DOHH2 (cell line): ENCODE measurements at regions not wholly inside any gene's neighbourhood (a gene's known extent, or its start where the extent isn't known, plus 50 kb on each side); places are given as distances from the start of the nearest gene placed in this dataset.

Experiments
- H3F3A ChIP-seq: fragments of 200-600 bp; sonication (generic), shearing (Covaris generic); 2 replicates; pipeline ENCODE4 v1.6.0; 2016; ENCODE audit warnings: antibody characterized with exemption, mild to moderate bottlenecking; ENCODE audit not compliant: control insufficient read depth, insufficient read depth
- H3K27ac ChIP-seq: fragments of 200-600 bp; sonication (generic); 2 replicates; pipeline ENCODE4 v1.5.1; 2014; ENCODE audit warnings: low read depth, mild to moderate bottlenecking, low read length, moderate library complexity
- H3K27me3 ChIP-seq: fragments of 200-600 bp; sonication (generic); 2 replicates; pipeline ENCODE4 v1.6.1; 2014; ENCODE audit warnings: mild to moderate bottlenecking, low read length, mixed read lengths; ENCODE audit not compliant: control insufficient read depth
- H3K36me3 ChIP-seq: fragments of 200-600 bp; sonication (generic); 2 replicates; pipeline ENCODE4 v1.6.1; 2014; ENCODE audit warnings: mild to moderate bottlenecking, low read length, moderate library complexity, mixed read lengths; ENCODE audit not compliant: control insufficient read depth
- H3K4me1 ChIP-seq: fragments of 200-600 bp; sonication (generic); 2 replicates; pipeline ENCODE4 v1.6.1; 2014; ENCODE audit warnings: mild to moderate bottlenecking, low read length, mixed read lengths; ENCODE audit not compliant: control insufficient read depth
- H3K4me2 ChIP-seq: fragments of 200-600 bp; sonication (generic); 2 replicates; pipeline ENCODE4 v1.6.0; 2014; ENCODE audit warnings: mild to moderate bottlenecking, low read length, moderate library complexity
- H3K4me3 ChIP-seq: fragments of 200-600 bp; sonication (generic); 2 replicates; pipeline ENCODE4 v1.5.1; 2014; ENCODE audit warnings: mild to moderate bottlenecking, low read length, mixed read lengths
- H3K79me2 ChIP-seq: fragments of 200-600 bp; sonication (generic); 2 replicates; pipeline ENCODE4 v1.6.1; 2014; ENCODE audit warnings: mild to moderate bottlenecking, low read length, mixed read lengths; ENCODE audit not compliant: control insufficient read depth
- H3K9me2 ChIP-seq: fragments of 200-600 bp; sonication (generic); replicated peaks from 2 replicates; pipeline ENCODE4 v1.6.1; 2014; ENCODE audit warnings: mild to moderate bottlenecking, low read length, mixed read lengths; ENCODE audit not compliant: control insufficient read depth
- H3K9me3 ChIP-seq: fragments of 200-600 bp; sonication (generic); 2 replicates; pipeline ENCODE4 v1.6.1; 2014; ENCODE audit warnings: antibody characterized with exemption, low read length, mixed read lengths; ENCODE audit not compliant: control insufficient read depth, insufficient read depth
- H4K20me1 ChIP-seq: fragments of 200-600 bp; sonication (generic); 2 replicates; pipeline ENCODE4 v1.6.0; 2014; ENCODE audit warnings: low read depth, mild to moderate bottlenecking, antibody characterized with exemption, low read length, moderate library complexity; ENCODE audit not compliant: control insufficient read depth, insufficient read depth
- EZH2phosphoT487 ChIP-seq: fragments of 200-600 bp; sonication (generic); IDR thresholded peaks from 2 replicates; pipeline ENCODE4 v1.6.1; 2017; ENCODE audit warnings: borderline replicate concordance, mild to moderate bottlenecking, antibody characterized with exemption, low read length, moderate library complexity, mixed read lengths
- TF ChIP-seq, protein P1 (sequence below): fragments of 200-600 bp; sonication (generic); IDR thresholded peaks from one replicate; pipeline ENCODE4 v1.5.1; 2014; ENCODE audit warnings: antibody characterized with exemption, mild to moderate bottlenecking, low read depth, low read length; ENCODE audit not compliant: poor library complexity, severe bottlenecking

DNA sequence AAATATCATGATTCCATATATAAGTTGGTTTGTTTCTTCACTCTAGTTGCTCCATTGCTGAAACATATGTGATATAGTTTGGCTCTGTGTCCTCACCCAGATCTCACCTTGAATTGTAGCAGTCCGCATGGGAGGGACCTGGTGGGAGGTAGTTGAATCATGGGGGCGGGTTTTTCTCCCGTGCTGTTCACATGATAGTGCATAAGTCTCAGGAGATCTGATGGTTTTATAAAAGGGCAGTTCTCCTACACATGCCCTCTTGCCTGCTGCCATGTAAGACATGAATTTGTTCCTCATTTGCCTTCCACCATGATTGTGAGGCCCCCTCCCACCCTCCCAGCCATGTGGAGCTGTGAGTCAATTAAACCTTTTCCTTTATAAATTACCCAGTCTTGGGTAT is 915.5 kb downstream of the KCNJ2 start:
- H3K9me3 ChIP-seq: no peaks in the 10 kb centered on the region
- no peaks in the 10 kb centered on the region for H3K27me3 ChIP-seq
- no peak overlapping the region for H3K27ac ChIP-seq
- H3K4me1 ChIP-seq: no peaks in the 10 kb centered on the region
- no peak overlapping the region for H3K4me2 ChIP-seq
- H3K9me2 ChIP-seq: no peaks in the 10 kb centered on the region
- no peaks in the 10 kb centered on the region for H3K79me2 ChIP-seq
- no peak overlapping the region for H3K4me3 ChIP-seq
- H3K36me3 ChIP-seq: no peaks in the 10 kb centered on the region
- no peaks in the 10 kb centered on the region for H3F3A ChIP-seq
- TF ChIP-seq, protein P1, sequence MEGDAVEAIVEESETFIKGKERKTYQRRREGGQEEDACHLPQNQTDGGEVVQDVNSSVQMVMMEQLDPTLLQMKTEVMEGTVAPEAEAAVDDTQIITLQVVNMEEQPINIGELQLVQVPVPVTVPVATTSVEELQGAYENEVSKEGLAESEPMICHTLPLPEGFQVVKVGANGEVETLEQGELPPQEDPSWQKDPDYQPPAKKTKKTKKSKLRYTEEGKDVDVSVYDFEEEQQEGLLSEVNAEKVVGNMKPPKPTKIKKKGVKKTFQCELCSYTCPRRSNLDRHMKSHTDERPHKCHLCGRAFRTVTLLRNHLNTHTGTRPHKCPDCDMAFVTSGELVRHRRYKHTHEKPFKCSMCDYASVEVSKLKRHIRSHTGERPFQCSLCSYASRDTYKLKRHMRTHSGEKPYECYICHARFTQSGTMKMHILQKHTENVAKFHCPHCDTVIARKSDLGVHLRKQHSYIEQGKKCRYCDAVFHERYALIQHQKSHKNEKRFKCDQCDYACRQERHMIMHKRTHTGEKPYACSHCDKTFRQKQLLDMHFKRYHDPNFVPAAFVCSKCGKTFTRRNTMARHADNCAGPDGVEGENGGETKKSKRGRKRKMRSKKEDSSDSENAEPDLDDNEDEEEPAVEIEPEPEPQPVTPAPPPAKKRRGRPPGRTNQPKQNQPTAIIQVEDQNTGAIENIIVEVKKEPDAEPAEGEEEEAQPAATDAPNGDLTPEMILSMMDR: no peak
- TF ChIP-seq EZH2phosphoT487: no peak
- no peaks in the 10 kb centered on the region for H4K20me1 ChIP-seq

GRCh38 chr17:71085238-71086033 is 916.1 kb downstream of the KCNJ2 start:
- H3K36me3 ChIP-seq: no peaks in the 10 kb centered on the region
- no peaks in the 10 kb centered on the region for H3K27me3 ChIP-seq
- H3K9me2 ChIP-seq: no peaks in the 10 kb centered on the region
- H3K79me2 ChIP-seq: no peaks in the 10 kb centered on the region
- H3K4me2 ChIP-seq: no peak overlapping the region
- TF ChIP-seq EZH2phosphoT487: no peak
- TF ChIP-seq, protein P1: peak; percentile 42
- no peak overlapping the region for H3K4me3 ChIP-seq
- no peak overlapping the region for H3K27ac ChIP-seq
- no peaks in the 10 kb centered on the region for H3K9me3 ChIP-seq
- H3K4me1 ChIP-seq: no peaks in the 10 kb centered on the region
- H3F3A ChIP-seq: no peaks in the 10 kb centered on the region
- H4K20me1 ChIP-seq: no peaks in the 10 kb centered on the region

DNA sequence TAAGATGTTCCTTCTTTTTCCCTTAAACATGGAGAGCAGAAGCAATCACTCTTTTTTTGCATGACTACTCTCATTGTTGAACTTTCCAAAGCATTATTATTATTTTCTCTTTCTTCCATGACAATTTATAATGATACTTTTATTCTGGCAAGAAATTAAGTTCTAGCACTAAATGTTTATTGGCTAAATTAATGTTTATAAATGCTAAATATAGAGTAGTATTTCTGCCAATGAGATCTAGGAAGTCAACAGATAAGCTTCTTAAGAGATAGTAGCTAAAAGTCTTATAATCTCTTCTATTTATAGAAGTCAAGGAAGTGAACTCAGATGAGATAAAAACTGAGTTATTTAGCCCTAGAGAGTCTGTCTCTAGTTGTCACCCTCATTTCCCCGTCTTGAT is 920.1 kb downstream of the KCNJ2 start:
- TF ChIP-seq, protein P1: no peak
- no peak for TF ChIP-seq EZH2phosphoT487
- H3K9me2 ChIP-seq: no peaks in the 10 kb centered on the region
- H3K79me2 ChIP-seq: no peaks in the 10 kb centered on the region
- no peaks in the 10 kb centered on the region for H3F3A ChIP-seq
- H3K27ac ChIP-seq: no peak overlapping the region
- H3K4me3 ChIP-seq: no peak overlapping the region
- H3K27me3 ChIP-seq: no peaks in the 10 kb centered on the region
- no peak overlapping the region for H3K4me2 ChIP-seq
- no peaks in the 10 kb centered on the region for H4K20me1 ChIP-seq
- no peaks in the 10 kb centered on the region for H3K4me1 ChIP-seq
- no peaks in the 10 kb centered on the region for H3K9me3 ChIP-seq
- no peaks in the 10 kb centered on the region for H3K36me3 ChIP-seq
